Esophagus muscularis mucosa (tissue), 4 donors: ENCODE measurements at regions not wholly inside any gene's neighbourhood (a gene's known extent, or its start where the extent isn't known, plus 50 kb on each side); places are given as distances from the start of the nearest gene placed in this dataset.
"Not testable (repeated sequence)": the region's sequence is repeated elsewhere in the genome, so short reads cannot be mapped to it uniquely, and the experiment has no call there.

Experiments used
- DNase-seq: peaks from one replicate; pipeline ENCODE4 v3.0.0-alpha.2; 2017; ENCODE audit errors: extremely low spot score
- H3K27ac ChIP-seq, 4 donors: fragments of 200-600 bp; sonication (generic); replicated peaks in 1 of 4; 1 replicate in 3 of 4; 2 replicates in 1 of 4; pipeline ENCODE4 v1.5.1; 2016 to 2019; ENCODE audit warnings: mild to moderate bottlenecking in 1 of 4
- H3K27me3 ChIP-seq, 4 donors: fragments of 200-600 bp; sonication (generic); one replicate each; pipeline versions ENCODE4 v1.5.1 to v1.6.0; 2016 to 2019
- H3K36me3 ChIP-seq, 4 donors: fragments of 200-600 bp; sonication (generic); one replicate each; pipeline ENCODE4 v1.5.1; 2016 to 2019
- H3K4me1 ChIP-seq, 4 donors: fragments of 200-600 bp; sonication (generic); one replicate each; pipeline ENCODE4 v1.5.1; 2016 to 2019
- H3K4me3 ChIP-seq, 4 donors: fragments of 200-600 bp; sonication (generic); 1 replicate in 2 of 4; 2 replicates in 2 of 4; pipeline ENCODE4 v1.5.1; 2016 to 2019; ENCODE audit warnings: mild to moderate bottlenecking in 4 of 4, moderate library complexity in 1 of 4
- H3K9me3 ChIP-seq, 4 donors: fragments of 200-600 bp; sonication (generic); 1 replicate in 3 of 4; 2 replicates in 1 of 4; pipeline ENCODE4 v1.5.1; 2016 to 2019
- POLR2AphosphoS5 ChIP-seq, 2 donors: sonication (generic); formaldehyde crosslinking; IDR thresholded peaks; one replicate each; pipeline ENCODE4 v1.6.1; 2017; ENCODE audit warnings: antibody characterized with exemption in 2 of 2
- WGBS: methylation state at CpG from one replicate; pipeline ENCODE4 v1.1.5; 2018; 5-methylcytosine and 5-hydroxymethylcytosine counted together
- intact Hi-C: fragments of 100-400 bp; cut with DNase I; formaldehyde crosslinking; loops from one replicate; pipeline ENCODE4 v1.15.1; 2023

GRCh38 chr1:121020350-121021236, 131.0 kb downstream of the PPIAL4A start:
- 19% methylated on average over 25 of the region's 37 CpGs for WGBS
- DNase-seq, H3K27ac ChIP-seq, H3K4me1 ChIP-seq, H3K36me3 ChIP-seq, H3K9me3 ChIP-seq, intact Hi-C loops, H3K27me3 ChIP-seq: not testable (repeated sequence)
- peak in 1 of 2 donors; percentile 23 for TF ChIP-seq POLR2AphosphoS5 (IDR thresholded peaks at IDR 0.05)
- H3K4me3 ChIP-seq: peak overlapping the region; percentile 32 to 50 (median 45)

GRCh38 chr1:121021716-121022115, 132.1 kb downstream of the PPIAL4A start:
- H3K27ac ChIP-seq, H3K36me3 ChIP-seq, H3K4me1 ChIP-seq, H3K9me3 ChIP-seq, DNase-seq, intact Hi-C loops, H3K27me3 ChIP-seq: not testable (repeated sequence)
- 40% methylated on average over 1 of the region's 6 CpGs for WGBS
- H3K4me3 ChIP-seq: peak overlapping the region in 1 of 4 donors; percentile 48

DNA sequence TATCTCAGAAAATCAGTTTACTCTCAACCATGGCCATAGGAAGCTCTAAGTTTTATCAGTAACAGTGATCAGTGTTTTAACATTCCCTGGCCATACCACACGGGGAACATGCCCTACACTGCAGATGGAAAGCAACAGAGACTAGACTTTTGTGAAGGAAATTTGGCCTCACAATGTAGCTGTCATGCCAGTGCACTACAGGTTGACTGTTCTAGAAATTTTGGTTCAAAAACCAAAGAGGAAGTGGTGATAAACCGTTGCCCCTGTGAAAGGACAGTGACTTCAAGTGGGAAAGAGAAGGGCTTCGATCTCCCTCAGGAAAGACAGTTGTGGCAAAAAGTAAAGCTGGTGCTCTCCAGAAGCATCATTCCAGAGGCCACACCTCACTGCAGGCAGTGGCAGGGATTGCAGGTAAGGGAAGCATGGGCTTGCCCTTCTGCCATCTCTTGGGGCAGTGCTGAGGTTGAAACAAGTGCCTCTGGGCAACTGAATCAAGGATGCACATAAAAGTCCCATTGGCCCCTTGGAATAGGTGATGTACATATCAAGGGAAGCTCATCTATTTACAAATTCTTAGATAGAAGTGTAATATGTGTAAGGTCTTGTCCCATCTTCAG, 143.4 kb downstream of the PPIAL4A start:
- DNase-seq, H3K4me1 ChIP-seq, H3K9me3 ChIP-seq, H3K4me3 ChIP-seq, intact Hi-C loops, H3K27me3 ChIP-seq, H3K36me3 ChIP-seq, H3K27ac ChIP-seq: not testable (repeated sequence)
- WGBS: 83% methylated on average over 2 of the region's 3 CpGs

GRCh38 chr1:121036792-121037191, 147.2 kb downstream of the PPIAL4A start:
- intact Hi-C loops, H3K4me3 ChIP-seq, DNase-seq, H3K27me3 ChIP-seq, H3K27ac ChIP-seq, H3K36me3 ChIP-seq, H3K9me3 ChIP-seq, H3K4me1 ChIP-seq: not testable (repeated sequence)
- no CpG with 5 or more reads among the region's 4 CpGs for WGBS

DNA sequence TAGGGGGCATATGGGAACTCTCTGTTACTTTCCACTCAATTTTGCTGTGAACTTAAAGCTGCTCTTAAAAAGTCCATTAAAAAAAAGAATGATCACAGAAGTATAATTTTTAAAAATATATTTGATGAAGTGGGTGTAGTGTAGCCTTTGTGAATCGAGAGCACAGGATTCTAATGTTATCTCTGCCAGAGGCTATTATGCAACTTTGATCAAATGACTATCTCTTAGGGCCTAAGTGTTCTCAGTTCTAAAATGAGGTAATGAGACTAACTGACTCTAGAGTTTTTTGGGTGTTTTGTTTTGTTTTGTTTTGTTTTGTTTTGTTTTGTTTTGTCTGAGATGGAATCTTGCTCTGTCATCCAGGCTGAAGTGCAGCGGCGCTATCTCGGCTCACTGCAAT, 143.2 kb downstream of the FAM72B start:
- H3K27ac ChIP-seq, H3K27me3 ChIP-seq, H3K9me3 ChIP-seq, intact Hi-C loops, H3K4me1 ChIP-seq, H3K4me3 ChIP-seq, H3K36me3 ChIP-seq, DNase-seq: not testable (repeated sequence)
- 88% methylated on average over 3 of the region's 4 CpGs for WGBS

- H3K27me3 ChIP-seq, H3K4me1 ChIP-seq, H3K36me3 ChIP-seq, H3K4me3 ChIP-seq, H3K9me3 ChIP-seq, DNase-seq, H3K27ac ChIP-seq, intact Hi-C loops: not testable (repeated sequence)
- WGBS: 93% methylated on average over 3 of the region's 3 CpGs
Observed at GRCh38 chr1:121041497-121041896, 142.6 kb downstream of the FAM72B start.

GRCh38 chr1:121042882-121043281, 141.3 kb downstream of the FAM72B start:
- H3K9me3 ChIP-seq, intact Hi-C loops, DNase-seq, H3K4me3 ChIP-seq, H3K27ac ChIP-seq, H3K36me3 ChIP-seq, H3K4me1 ChIP-seq, H3K27me3 ChIP-seq: not testable (repeated sequence)
- WGBS: no CpG with 5 or more reads among the region's 2 CpGs

DNA sequence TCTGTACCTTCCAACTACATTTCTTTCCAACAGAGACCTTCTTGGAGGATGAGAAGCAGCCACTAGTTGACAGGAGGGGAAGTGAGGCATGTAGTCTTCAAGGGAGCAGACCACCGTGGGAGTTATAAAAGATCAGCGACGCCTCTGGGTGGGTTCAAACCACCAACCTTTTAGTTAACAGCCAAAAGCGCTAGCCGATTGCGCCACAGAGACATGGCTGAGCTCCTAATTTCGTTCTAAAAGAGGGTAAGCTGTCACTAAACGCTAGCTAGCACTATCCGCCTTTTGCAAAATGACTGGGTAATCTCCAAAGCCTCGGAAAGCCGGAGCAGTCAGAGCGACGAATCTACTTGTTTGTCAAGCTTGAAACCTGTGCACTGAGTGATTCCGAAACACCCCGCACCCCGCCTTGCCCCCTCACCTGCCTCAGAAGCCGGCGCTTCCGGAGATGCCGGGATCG, 135.8 kb downstream of the FAM72B start:
- 24% methylated on average over 7 of the region's 21 CpGs for WGBS
- H3K27ac ChIP-seq, H3K36me3 ChIP-seq, H3K4me1 ChIP-seq, H3K9me3 ChIP-seq, DNase-seq, H3K4me3 ChIP-seq, intact Hi-C loops: not testable (repeated sequence)
- H3K27me3 ChIP-seq: peaks cover 0 to 37% (median 0%) of the 10 kb centered on the region in 4 donors

DNA sequence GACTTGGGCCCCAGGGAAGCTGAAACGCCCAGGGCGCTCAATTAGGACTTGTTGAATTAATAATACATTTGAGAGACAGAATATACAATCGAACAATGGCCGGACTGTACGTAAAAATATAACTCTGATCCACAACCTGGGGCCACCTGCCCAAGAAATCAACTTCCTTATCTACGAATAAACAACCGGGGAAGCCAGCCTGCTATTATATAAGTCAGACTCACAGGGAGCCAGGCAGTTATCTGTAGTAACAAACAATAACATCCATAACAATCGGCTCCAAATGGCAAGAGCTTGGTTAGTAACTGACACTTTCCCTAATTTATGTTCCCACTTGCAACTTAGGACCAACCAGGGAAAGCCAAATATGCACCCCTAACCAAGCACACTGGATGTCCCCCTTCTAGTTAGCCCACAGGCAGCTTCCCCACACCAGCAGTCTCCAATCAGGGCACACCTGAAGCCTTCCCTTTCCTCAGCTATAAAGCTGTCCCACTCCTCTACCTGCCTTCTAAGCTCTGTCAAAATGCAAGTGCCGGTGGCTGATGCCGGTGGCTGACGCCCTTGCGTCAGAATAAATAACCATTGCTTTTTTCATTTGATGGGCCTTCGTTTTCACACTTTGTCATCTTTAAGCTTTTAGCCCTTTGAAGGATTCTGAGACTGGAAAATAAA, 135.2 kb downstream of the FAM72B start:
- H3K27me3 ChIP-seq: peaks cover 0 to 37% (median 0%) of the 10 kb centered on the region in 4 donors
- whole genome bisulfite sequencing: 55% methylated on average over 4 of the region's 13 CpGs
- DNase-seq, H3K4me3 ChIP-seq, intact Hi-C loops, H3K4me1 ChIP-seq, H3K27ac ChIP-seq, H3K36me3 ChIP-seq, H3K9me3 ChIP-seq: not testable (repeated sequence)

DNA sequence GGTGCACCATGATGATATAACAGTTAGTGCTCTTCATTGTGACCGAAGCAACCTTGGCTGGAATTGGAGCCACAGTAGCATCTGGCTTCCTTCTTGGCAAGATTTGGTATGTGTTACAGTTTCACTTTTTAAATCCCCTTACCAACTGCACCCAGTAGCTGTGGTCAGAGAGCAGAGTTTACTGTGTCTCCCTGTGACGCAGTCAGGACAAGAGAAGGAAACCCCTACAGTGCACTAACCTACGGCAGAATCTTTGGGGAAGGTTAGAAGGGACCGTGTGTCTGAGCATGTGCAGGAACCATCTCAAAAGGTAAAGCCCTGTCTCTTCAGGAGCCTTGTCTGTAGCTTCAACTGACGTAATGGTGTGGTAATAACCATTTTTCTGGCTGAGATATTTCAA, 134.0 kb downstream of the FAM72B start:
- intact Hi-C loops: not testable (repeated sequence)

DNA sequence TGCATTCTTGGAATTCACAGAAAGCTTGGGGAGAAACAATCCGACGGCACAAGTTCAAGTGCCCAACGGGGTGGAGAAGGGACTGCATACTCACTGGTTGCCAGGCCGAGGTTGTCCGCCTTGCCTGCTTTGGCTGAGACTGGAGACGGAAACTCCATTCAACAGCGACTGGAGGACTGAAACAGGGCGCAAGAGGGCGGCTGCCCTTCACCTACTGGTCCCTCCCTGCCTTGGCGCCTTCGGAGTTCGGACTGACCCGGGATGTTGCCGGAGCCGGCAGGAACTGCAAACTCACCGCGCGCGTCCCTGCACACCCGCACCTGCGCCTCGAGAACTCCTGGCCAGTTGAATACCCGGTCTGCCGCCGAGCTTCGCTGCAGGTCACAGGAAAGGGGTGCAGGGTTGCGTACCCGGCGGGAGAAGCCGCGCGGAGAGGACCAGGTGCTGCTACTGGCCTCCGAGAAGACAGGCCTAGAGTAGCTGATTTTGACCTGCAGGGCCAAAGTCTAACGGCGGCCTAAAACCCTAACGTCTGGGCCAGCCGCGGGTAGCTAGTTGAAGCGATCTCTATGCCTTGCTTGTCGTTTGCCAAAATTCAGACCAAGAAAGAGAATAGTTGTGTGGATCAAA, 132.9 kb downstream of the FAM72B start:
- DNase-seq, H3K9me3 ChIP-seq, H3K27ac ChIP-seq, H3K4me1 ChIP-seq, H3K36me3 ChIP-seq, H3K4me3 ChIP-seq, intact Hi-C loops: not testable (repeated sequence)
- peaks cover 0 to 37% (median 0%) of the 10 kb centered on the region in 4 donors for H3K27me3 ChIP-seq
- 19% methylated on average over 9 of the region's 40 CpGs for WGBS

More for the DNA sequence above, 134.0 kb downstream of the FAM72B start:
- H3K27ac ChIP-seq, H3K9me3 ChIP-seq, DNase-seq, H3K36me3 ChIP-seq, H3K4me1 ChIP-seq, H3K4me3 ChIP-seq: not testable (repeated sequence)
- peaks cover 0 to 37% (median 0%) of the 10 kb centered on the region in 4 donors for H3K27me3 ChIP-seq
- 82% methylated on average over 3 of the region's 5 CpGs for WGBS
